ENCODE measurements at regions not wholly inside any gene's neighbourhood (a gene's known extent, or its start where the extent isn't known, plus 50 kb on each side); places are given as distances from the start of the nearest gene placed in this dataset.
"Not testable (repeated sequence)": the region's sequence is repeated elsewhere in the genome, so short reads cannot be mapped to it uniquely, and the experiment has no call there.

- not testable (repeated sequence) for DNase-seq (ENCODE audit: low read depth)
These were observed 108.2 kb downstream of the SPATA31A1 start for GRCh38 chr9:39463696-39464095.

GRCh38 chr9:39464122-39464777 is 108.8 kb downstream of the SPATA31A1 start:
- peak; percentile 57 for DNase-seq (ENCODE audit: low read depth)

GRCh38 chr9:39474499-39474898 is 119.0 kb downstream of the SPATA31A1 start:
- DNase-seq (ENCODE audit: low read depth) = not testable (repeated sequence)

- DNase-seq (ENCODE audit: low read depth) = not testable (repeated sequence)
These were observed 127.6 kb downstream of the SPATA31A1 start for GRCh38 chr9:39483073-39483472.

- not testable (repeated sequence) for DNase-seq (ENCODE audit: low read depth)
These were observed 128.4 kb downstream of the SPATA31A1 start for GRCh38 chr9:39483880-39484279.

- DNase-seq (ENCODE audit: low read depth) = not testable (repeated sequence)
These were observed 128.8 kb downstream of the SPATA31A1 start for GRCh38 chr9:39484292-39484691.

- DNase-seq (ENCODE audit: low read depth) = not testable (repeated sequence)
These were observed 132.0 kb downstream of the SPATA31A1 start for GRCh38 chr9:39487477-39487876.

GRCh38 chr9:39496248-39496647 is 140.8 kb downstream of the SPATA31A1 start:
- not testable (repeated sequence) for DNase-seq (ENCODE audit: low read depth)

- not testable (repeated sequence) for DNase-seq (ENCODE audit: low read depth)
These were observed 147.7 kb downstream of the SPATA31A1 start for GRCh38 chr9:39503178-39503577.

GRCh38 chr9:39527387-39528029 is 172.0 kb downstream of the SPATA31A1 start:
- DNase-seq (ENCODE audit: low read depth) = not testable (repeated sequence)

GRCh38 chr9:39532597-39532996 is 177.1 kb downstream of the SPATA31A1 start:
- DNase-seq (ENCODE audit: low read depth) = not testable (repeated sequence)

- DNase-seq (ENCODE audit: low read depth) = not testable (repeated sequence)
These were observed 177.7 kb downstream of the SPATA31A1 start for GRCh38 chr9:39533001-39533762.

- not testable (repeated sequence) for DNase-seq (ENCODE audit: low read depth)
These were observed 178.5 kb downstream of the SPATA31A1 start for GRCh38 chr9:39533763-39534548.

- DNase-seq (ENCODE audit: low read depth) = not testable (repeated sequence)
These were observed 179.4 kb downstream of the SPATA31A1 start for GRCh38 chr9:39534897-39535296.

GRCh38 chr9:39542157-39542556 is 186.7 kb downstream of the SPATA31A1 start:
- not testable (repeated sequence) for DNase-seq (ENCODE audit: low read depth)

GRCh38 chr9:39545079-39545478 is 189.6 kb downstream of the SPATA31A1 start:
- not testable (repeated sequence) for DNase-seq (ENCODE audit: low read depth)

GRCh38 chr9:39550573-39550972 is 195.1 kb downstream of the SPATA31A1 start:
- not testable (repeated sequence) for DNase-seq (ENCODE audit: low read depth)

GRCh38 chr9:39551544-39551943 is 196.1 kb downstream of the SPATA31A1 start:
- DNase-seq (ENCODE audit: low read depth) = not testable (repeated sequence)

- not testable (repeated sequence) for DNase-seq (ENCODE audit: low read depth)
These were observed 196.9 kb downstream of the SPATA31A1 start for GRCh38 chr9:39552242-39552881.

- DNase-seq (ENCODE audit: low read depth) = not testable (repeated sequence)
These were observed 198.9 kb downstream of the SPATA31A1 start for GRCh38 chr9:39554352-39554751.

- not testable (repeated sequence) for DNase-seq (ENCODE audit: low read depth)
These were observed 203.9 kb downstream of the SPATA31A1 start for GRCh38 chr9:39559384-39559783.

All from stimulated activated CD4-positive, alpha-beta T cell treated with anti-CD3 and anti-CD28 coated beads, Interleukin-2, amount 100 ng/mL, for 4 hours (primary cell).